Posterior cingulate gyrus (tissue), 11 donors: ENCODE measurements at regions not wholly inside any gene's neighbourhood (a gene's known extent, or its start where the extent isn't known, plus 50 kb on each side); places are given as distances from the start of the nearest gene placed in this dataset.
"Not testable (repeated sequence)": the region's sequence is repeated elsewhere in the genome, so short reads cannot be mapped to it uniquely, and the experiment has no call there.

Experiments used
- DNase-seq, 10 donors: peaks; one replicate each; pipeline versions ENCODE4 v3.0.0 to v3.0.0-alpha.2; 2020 to 2021; ENCODE audit warnings: mixed read lengths in 3 of 10
- intact Hi-C: fragments of 100-400 bp; cut with DNase I; formaldehyde crosslinking; loops from one replicate; pipeline ENCODE4 v1.15.1; 2023

DNA sequence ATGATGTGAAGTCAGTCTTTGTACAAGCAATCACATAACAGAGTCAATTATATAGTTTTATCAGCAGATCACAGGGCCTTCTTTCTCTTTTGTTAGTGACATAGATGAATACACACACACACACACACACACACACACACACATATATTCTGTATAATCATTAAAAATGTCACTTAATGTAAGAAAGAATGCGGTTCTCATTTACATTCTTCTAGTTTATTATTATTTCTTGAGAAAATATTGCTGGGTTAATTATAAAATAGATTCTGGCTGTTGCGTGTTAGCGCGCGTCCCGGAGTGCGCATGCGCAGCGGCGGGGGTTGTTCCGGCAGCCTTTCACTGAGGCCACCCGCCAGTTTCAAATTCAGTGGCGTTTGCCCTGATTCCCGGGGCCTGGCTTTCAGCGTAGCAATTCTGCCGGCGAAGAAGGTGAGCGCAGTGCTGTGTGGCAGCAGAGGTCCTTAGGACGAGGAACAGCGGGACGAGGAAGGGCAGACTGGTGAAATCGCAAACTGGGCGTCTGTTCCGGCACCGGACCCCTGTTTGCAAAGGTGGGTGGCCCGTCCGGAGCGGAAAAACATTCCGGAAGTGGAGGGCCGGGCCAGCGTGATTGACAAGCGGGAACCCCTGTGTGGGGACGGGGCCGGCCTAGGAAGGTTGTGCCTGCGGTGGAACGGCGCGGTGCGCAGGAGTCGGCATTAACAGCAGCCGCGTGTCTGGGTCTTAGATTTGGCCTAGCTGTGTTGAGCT lies 75.3 kb upstream of the PZP start:
- intact Hi-C loops: not testable (repeated sequence)

DNA sequence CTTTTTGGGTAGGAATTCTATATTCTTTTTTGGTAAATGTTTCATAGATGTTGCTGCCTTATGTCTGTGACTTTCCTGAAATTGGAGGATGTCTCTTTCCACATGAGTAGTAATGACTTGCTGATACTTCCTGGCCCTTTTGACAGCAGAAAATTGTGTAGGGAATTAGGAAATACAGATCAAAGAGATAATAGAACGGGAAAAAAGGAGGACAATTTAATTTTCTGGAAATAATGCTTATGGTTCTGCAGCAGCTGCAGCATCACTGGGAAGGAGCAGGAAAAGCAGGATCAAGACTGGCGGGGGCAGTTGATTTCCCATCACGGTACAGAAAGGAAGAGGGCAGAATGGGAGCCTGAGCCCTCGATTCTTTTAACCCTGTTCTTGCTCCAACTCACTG lies 68.8 kb upstream of the PZP start:
- intact Hi-C loops: no loop called here
- no peak for DNase-seq

More for the DNA sequence above, 75.3 kb upstream of the PZP start:
- DNase-seq: peak in 9 of 10 donors; percentile 58 to 96 (median 79)

- intact Hi-C loops: no loop called here
Measured at GRCh38 chr12:9273276-9273675, 65.1 kb upstream of the PZP start.

GRCh38 chr12:9271875-9272274 lies 63.7 kb upstream of the PZP start:
- DNase-seq: no peak
- intact Hi-C loops: no loop called here

More at GRCh38 chr12:9273276-9273675, 65.1 kb upstream of the PZP start:
- no peak for DNase-seq

- DNase-seq: no peak
- intact Hi-C loops: no loop called here
Measured at GRCh38 chr12:9264546-9264945, 56.4 kb upstream of the PZP start.

GRCh38 chr12:9260931-9261330 lies 52.7 kb upstream of the PZP start:
- no peak for DNase-seq
- intact Hi-C loops: no loop called here

DNA sequence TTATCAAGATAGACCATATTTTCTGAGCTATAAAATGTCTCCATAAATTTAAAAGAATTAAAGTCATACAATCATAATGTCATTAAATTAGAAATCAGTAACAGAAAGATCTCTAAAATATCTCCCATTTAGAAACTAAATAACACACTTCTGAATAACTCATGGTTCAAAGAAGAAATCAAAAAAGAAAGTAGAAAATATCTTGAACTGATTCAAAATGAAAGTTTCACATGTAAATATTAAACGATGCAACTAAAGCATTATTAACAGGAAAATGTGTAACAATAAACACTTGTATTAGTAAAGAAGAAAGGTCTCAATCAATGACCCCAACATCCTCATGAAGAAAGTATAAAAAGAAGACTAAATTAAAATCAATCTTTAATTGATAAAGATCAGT lies 50.5 kb upstream of the PZP start:
- intact Hi-C loops: no loop called here

More for the DNA sequence above, 50.5 kb upstream of the PZP start:
- no peak for DNase-seq
